Fibroblast of pulmonary artery (primary cell): ENCODE measurements at regions not wholly inside any gene's neighbourhood (a gene's known extent, or its start where the extent isn't known, plus 50 kb on each side); places are given as distances from the start of the nearest gene placed in this dataset.

Experiments used
- DNase-seq: peaks from one replicate; pipeline ENCODE4 v3.0.0-alpha.2; 2010; ENCODE audit warnings: low read depth
- H3K4me3 ChIP-seq: replicated peaks from 2 replicates; pipeline ENCODE4 v1.5.1; 2011; ENCODE audit warnings: low read depth, mild to moderate bottlenecking, control low read depth, low read length, moderate library complexity
- CTCF ChIP-seq: IDR thresholded peaks from 2 replicates; pipeline ENCODE4 v1.5.1; 2011; ENCODE audit warnings: mild to moderate bottlenecking, control low read depth, low read length, inconsistent platforms; ENCODE audit errors: missing control alignments

GRCh38 chr3:56962206-56962605, 98.3 kb upstream of the SPATA12 start:
- DNase-seq: no peak
- H3K4me3 ChIP-seq: no peak overlapping the region
- TF ChIP-seq CTCF: no peak

GRCh38 chr3:56960234-56960917, 100.1 kb upstream of the SPATA12 start:
- no peak overlapping the region for H3K4me3 ChIP-seq
- no peak for TF ChIP-seq CTCF
- DNase-seq: no peak

GRCh38 chr3:56958879-56959278, 101.6 kb upstream of the SPATA12 start:
- no peak for TF ChIP-seq CTCF
- no peak for DNase-seq
- no peak overlapping the region for H3K4me3 ChIP-seq

GRCh38 chr3:56957522-56957921, 102.9 kb upstream of the SPATA12 start:
- no peak for TF ChIP-seq CTCF
- no peak for DNase-seq
- no peak overlapping the region for H3K4me3 ChIP-seq

DNA sequence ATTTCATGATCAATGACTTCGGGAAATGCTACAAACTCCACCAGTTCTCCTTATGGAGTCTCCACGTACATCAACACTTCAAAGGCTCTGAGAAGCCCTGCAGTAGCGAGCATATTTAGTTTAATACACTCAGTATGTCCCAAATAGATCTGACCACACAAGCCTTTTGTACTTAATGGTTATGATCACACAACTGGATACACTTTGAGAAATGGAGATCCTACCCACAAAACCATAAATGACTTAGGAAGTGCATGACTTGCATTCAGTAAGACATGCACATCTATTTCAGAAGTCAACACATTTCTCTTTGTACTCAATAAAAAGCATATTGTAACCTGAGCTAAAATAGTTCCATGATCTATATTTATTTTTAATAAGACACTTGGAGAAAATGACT, 103.6 kb upstream of the SPATA12 start:
- DNase-seq: no peak
- no peak for TF ChIP-seq CTCF
- no peak overlapping the region for H3K4me3 ChIP-seq

GRCh38 chr3:56955492-56956111, 104.9 kb upstream of the SPATA12 start:
- no peak for DNase-seq
- TF ChIP-seq CTCF: no peak
- H3K4me3 ChIP-seq: no peak overlapping the region

DNA sequence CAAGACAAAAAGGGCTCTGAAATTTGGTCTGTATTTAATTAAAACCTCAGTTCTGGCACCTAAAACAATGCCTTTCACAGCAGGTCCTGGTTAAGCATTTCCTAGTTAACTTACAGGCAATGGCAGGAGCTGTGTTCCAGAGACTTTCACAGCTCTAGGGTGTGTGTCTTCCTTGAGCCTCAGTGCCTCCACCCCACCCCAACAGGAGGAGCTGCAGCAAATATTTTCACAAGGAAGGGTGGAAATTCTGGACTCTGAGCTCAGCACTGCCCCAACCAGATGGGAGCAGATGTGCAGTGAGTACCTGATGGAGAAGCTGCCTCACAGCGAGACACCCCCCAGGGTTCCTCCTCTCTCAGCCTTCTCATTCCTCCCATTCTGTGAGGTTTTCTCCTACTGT, 106.3 kb upstream of the SPATA12 start:
- no peak for TF ChIP-seq CTCF
- H3K4me3 ChIP-seq: no peak overlapping the region
- no peak for DNase-seq
